Tibial artery (tissue), 4 donors: ENCODE measurements at regions not wholly inside any gene's neighbourhood (a gene's known extent, or its start where the extent isn't known, plus 50 kb on each side); places are given as distances from the start of the nearest gene placed in this dataset.
"Not testable (repeated sequence)": the region's sequence is repeated elsewhere in the genome, so short reads cannot be mapped to it uniquely, and the experiment has no call there.

Experiments used
- DNase-seq, 2 donors: peaks; one replicate each; pipeline ENCODE4 v3.0.0-alpha.2; 2019
- H3K27ac ChIP-seq, 2 donors: fragments of 200-600 bp; sonication (generic) in 1 of 2; 1 replicate in 1 of 2; 2 replicates in 1 of 2; pipeline ENCODE4 v1.5.1; 2018 to 2019; ENCODE audit warnings: mild to moderate bottlenecking in 1 of 2
- H3K27me3 ChIP-seq, 2 donors: fragments of 200-600 bp; sonication (generic) in 1 of 2; one replicate each; pipeline versions ENCODE4 v1.5.1 to v1.6.0; 2016 to 2019
- H3K36me3 ChIP-seq, 3 donors: fragments of 200-600 bp; sonication (generic) in 2 of 3; one replicate each; pipeline ENCODE4 v1.5.1; 2016 to 2019; ENCODE audit warnings: mild to moderate bottlenecking in 2 of 3
- H3K4me1 ChIP-seq, 4 donors: fragments of 200-600 bp; sonication (generic) in 2 of 4; 1 replicate in 3 of 4; 2 replicates in 1 of 4; pipeline ENCODE4 v1.5.1; 2016 to 2019
- H3K4me3 ChIP-seq, 2 donors: fragments of 200-600 bp; sonication (generic) in 1 of 2; 1 replicate in 1 of 2; 2 replicates in 1 of 2; pipeline ENCODE4 v1.5.1; 2018 to 2019; ENCODE audit warnings: mild to moderate bottlenecking in 2 of 2
- H3K9me3 ChIP-seq, 3 donors: fragments of 200-600 bp; sonication (generic) in 1 of 3; one replicate each; pipeline ENCODE4 v1.5.1; 2016 to 2019
- intact Hi-C: fragments of 100-400 bp; cut with DNase I; formaldehyde crosslinking; loops from one replicate; pipeline ENCODE4 v1.15.0; 2023; ENCODE audit warnings: low total_unique reads
- TF ChIP-seq, protein P1 (sequence below), 2 experiments: fragments of 200-600 bp in 1 of 2; fragments of 450-650 bp in 1 of 2; IDR thresholded peaks; one replicate each; pipeline ENCODE4 v1.5.1; 2017 to 2019; ENCODE audit warnings: antibody characterized with exemption in 2 of 2, mild to moderate bottlenecking in 1 of 2, moderate library complexity in 1 of 2

GRCh38 chr1:148385371-148386030 is 97.6 kb downstream of the PPIAL4G start:
- Histone ChIP-seq H3K36me3 (no peaks in the 10 kb centered on the region), H3K4me1 (no peaks in the 10 kb centered on the region), H3K4me3 (no peak overlapping the region), H3K27ac (no peak overlapping the region), H3K9me3 (no peaks in the 10 kb centered on the region), H3K27me3 (no peaks in the 10 kb centered on the region)
- TF ChIP-seq, protein P1, sequence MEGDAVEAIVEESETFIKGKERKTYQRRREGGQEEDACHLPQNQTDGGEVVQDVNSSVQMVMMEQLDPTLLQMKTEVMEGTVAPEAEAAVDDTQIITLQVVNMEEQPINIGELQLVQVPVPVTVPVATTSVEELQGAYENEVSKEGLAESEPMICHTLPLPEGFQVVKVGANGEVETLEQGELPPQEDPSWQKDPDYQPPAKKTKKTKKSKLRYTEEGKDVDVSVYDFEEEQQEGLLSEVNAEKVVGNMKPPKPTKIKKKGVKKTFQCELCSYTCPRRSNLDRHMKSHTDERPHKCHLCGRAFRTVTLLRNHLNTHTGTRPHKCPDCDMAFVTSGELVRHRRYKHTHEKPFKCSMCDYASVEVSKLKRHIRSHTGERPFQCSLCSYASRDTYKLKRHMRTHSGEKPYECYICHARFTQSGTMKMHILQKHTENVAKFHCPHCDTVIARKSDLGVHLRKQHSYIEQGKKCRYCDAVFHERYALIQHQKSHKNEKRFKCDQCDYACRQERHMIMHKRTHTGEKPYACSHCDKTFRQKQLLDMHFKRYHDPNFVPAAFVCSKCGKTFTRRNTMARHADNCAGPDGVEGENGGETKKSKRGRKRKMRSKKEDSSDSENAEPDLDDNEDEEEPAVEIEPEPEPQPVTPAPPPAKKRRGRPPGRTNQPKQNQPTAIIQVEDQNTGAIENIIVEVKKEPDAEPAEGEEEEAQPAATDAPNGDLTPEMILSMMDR (IDR thresholded peaks at IDR 0.05), result no peak
- DNase-seq, result no peak
- intact Hi-C loops, result no loop called here

GRCh38 chr1:148383966-148384365 is 99.1 kb downstream of the PPIAL4G start:
- intact Hi-C loops, result no loop called here
- Histone ChIP-seq H3K27ac (no peak overlapping the region), H3K27me3 (peaks cover 0 to 3% of the 10 kb centered on the region in 2 donors), H3K36me3 (no peaks in the 10 kb centered on the region), H3K9me3 (no peaks in the 10 kb centered on the region), H3K4me3 (no peak overlapping the region), H3K4me1 (no peaks in the 10 kb centered on the region)
- TF ChIP-seq, protein P1 (IDR thresholded peaks at IDR 0.05), result no peak
- no peak for DNase-seq

DNA sequence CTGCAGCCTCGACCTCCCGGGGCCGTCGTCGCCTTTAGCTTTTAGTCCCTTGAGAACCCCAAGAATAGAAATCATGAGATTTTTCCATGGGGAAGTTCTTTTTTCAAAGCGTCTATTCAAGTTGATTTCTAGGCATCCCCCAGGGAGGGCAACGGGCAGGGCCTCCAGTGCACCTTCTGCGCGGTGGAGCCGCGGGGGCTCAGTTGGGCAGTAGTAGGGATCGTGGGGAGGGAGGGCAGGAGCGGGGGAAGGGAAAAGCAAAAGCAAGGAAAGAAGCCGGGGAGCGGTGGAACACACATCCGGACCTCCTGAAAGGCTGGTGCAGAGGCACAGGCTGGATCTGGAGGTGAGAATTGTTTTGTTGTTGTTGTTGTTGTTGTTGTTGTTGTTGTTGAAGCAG is 103.4 kb downstream of the PPIAL4G start:
- Histone ChIP-seq H3K9me3 (no peaks in the 10 kb centered on the region), H3K27me3 (peaks cover 0 to 3% of the 10 kb centered on the region in 2 donors), H3K4me1 (no peaks in the 10 kb centered on the region), H3K36me3 (no peaks in the 10 kb centered on the region), H3K4me3 (no peak overlapping the region), H3K27ac (no peak overlapping the region)
- no peak for DNase-seq
- TF ChIP-seq, protein P1 (IDR thresholded peaks at IDR 0.05), result no peak
- intact Hi-C loops, result no loop called here

DNA sequence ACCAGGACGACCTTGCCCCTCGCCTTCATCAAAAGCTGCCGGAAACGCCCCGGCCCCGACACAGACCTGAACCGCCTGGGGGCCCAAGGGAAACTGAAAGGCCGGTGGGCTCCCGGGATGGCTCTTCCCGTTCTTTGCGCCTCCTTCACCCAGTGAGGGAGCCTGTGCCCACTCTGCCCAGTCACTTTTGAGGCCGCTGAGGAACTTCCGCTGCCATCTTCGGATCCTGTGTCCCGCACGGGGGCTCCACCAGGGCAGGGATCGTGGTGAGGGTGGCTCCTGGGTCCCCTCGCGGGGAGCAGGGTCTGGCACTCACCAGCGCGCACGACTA is 104.0 kb downstream of the PPIAL4G start:
- DNase-seq, result no peak
- Histone ChIP-seq H3K4me3 (no peak overlapping the region), H3K9me3 (no peaks in the 10 kb centered on the region), H3K27me3 (peaks cover 0 to 3% of the 10 kb centered on the region in 2 donors), H3K27ac (no peak overlapping the region), H3K36me3 (no peaks in the 10 kb centered on the region), H3K4me1 (no peaks in the 10 kb centered on the region)
- TF ChIP-seq, protein P1 (IDR thresholded peaks at IDR 0.05), result no peak
- intact Hi-C loops, result no loop called here

DNA sequence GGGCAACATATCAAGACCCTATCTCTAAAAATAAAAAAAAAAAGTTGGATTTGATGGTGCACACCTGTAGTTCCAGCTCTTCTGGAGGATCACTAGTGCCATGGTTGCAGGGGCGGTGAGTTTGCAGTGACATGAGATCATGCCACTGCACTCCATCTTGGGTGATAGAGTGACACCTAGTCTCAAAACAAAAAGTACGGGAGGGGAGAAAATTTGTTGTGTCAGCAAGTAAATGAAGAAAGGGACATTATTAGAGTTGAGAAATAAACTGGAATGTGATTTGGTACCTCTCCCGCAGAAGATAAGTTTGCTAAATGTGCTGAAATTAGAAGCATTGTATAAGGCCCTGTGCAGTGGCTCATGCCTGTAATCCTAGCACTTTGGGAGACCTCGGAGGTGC is 105.1 kb downstream of the PPIAL4G start:
- H3K4me3 ChIP-seq, H3K36me3 ChIP-seq, H3K27me3 ChIP-seq, H3K27ac ChIP-seq, H3K9me3 ChIP-seq, H3K4me1 ChIP-seq, intact Hi-C loops, DNase-seq: not testable (repeated sequence)

- H3K9me3 ChIP-seq, H3K4me1 ChIP-seq, H3K27ac ChIP-seq, H3K4me3 ChIP-seq, DNase-seq, H3K36me3 ChIP-seq, H3K27me3 ChIP-seq, intact Hi-C loops: not testable (repeated sequence)
Observed at GRCh38 chr1:148377045-148377444, 106.1 kb downstream of the PPIAL4G start.

- no peak overlapping the region for H3K27ac ChIP-seq
- H3K36me3 ChIP-seq, result no peaks in the 10 kb centered on the region
- H3K4me3 ChIP-seq, result no peak overlapping the region
- intact Hi-C loops, result no loop called here
- no peaks in the 10 kb centered on the region for H3K4me1 ChIP-seq
- no peaks in the 10 kb centered on the region for H3K9me3 ChIP-seq
- H3K27me3 ChIP-seq, result no peaks in the 10 kb centered on the region
- TF ChIP-seq, protein P1 (IDR thresholded peaks at IDR 0.05), result no peak
- no peak for DNase-seq
Observed at GRCh38 chr1:148374101-148374500, 109.0 kb downstream of the PPIAL4G start.
